Right lobe of liver (tissue), 6 donors: ENCODE measurements at regions not wholly inside any gene's neighbourhood (a gene's known extent, or its start where the extent isn't known, plus 50 kb on each side); places are given as distances from the start of the nearest gene placed in this dataset.

Experiments
- ATAC-seq, 4 donors: fragments of 200-7000 bp; cut with Tn5 transposase; one replicate each; pipeline ENCODE4 v1.9.1; 2020; ENCODE audit warnings: mild to moderate bottlenecking in 4 of 4, moderate library complexity in 4 of 4
- DNase-seq, 3 donors: peaks; one replicate each; pipeline ENCODE4 v3.0.0-alpha.2; 2020
- H3K27ac ChIP-seq, 3 donors: fragments of 200-600 bp; one replicate each; pipeline ENCODE4 v1.8.0; 2022
- H3K27me3 ChIP-seq, 2 donors: fragments of 200-600 bp; one replicate each; pipeline ENCODE4 v1.8.0; 2022
- H3K36me3 ChIP-seq, 4 donors: fragments of 200-600 bp; sonication (generic) in 1 of 4; one replicate each; pipeline versions ENCODE4 v1.5.1 to v1.8.0; 2017 to 2022; ENCODE audit warnings: control low read depth in 1 of 4
- H3K4me1 ChIP-seq, 4 donors: fragments of 200-600 bp; sonication (generic) in 1 of 4; one replicate each; pipeline versions ENCODE4 v1.5.1 to v1.8.0; 2017 to 2022; ENCODE audit warnings: control low read depth in 1 of 4
- H3K4me3 ChIP-seq, 3 donors: fragments of 200-600 bp; one replicate each; pipeline ENCODE4 v1.8.0; 2022
- H3K9me3 ChIP-seq, 4 donors: fragments of 200-600 bp; sonication (generic) in 1 of 4; one replicate each; pipeline versions ENCODE4 v1.5.1 to v1.8.0; 2017 to 2022; ENCODE audit warnings: control low read depth in 1 of 4
- POLR2A ChIP-seq: fragments of 450-650 bp; IDR thresholded peaks from one replicate; pipeline ENCODE4 v1.6.1; 2017; ENCODE audit warnings: antibody characterized with exemption, mild to moderate bottlenecking
- WGBS: methylation state at CpG from one replicate; pipeline ENCODE4 v1.1.6; 2018; ENCODE audit warnings: low coverage, low lambda C conversion rate; ENCODE audit not compliant: insufficient coverage; ENCODE audit errors: missing lambda C conversion rate; 5-methylcytosine and 5-hydroxymethylcytosine counted together
- intact Hi-C, 2 donors: fragments of 100-400 bp; cut with DNase I; formaldehyde crosslinking; loops; one replicate each; pipeline versions ENCODE4 v1.11.2 to v1.14.1; 2022
- TF ChIP-seq, protein P1 (sequence below), 4 donors: fragments of 200-600 bp in 3 of 4; fragments of 450-650 bp in 1 of 4; IDR thresholded peaks; one replicate each; pipeline versions ENCODE4 v1.5.1 to v1.8.0; 2016 to 2022; ENCODE audit warnings: antibody characterized with exemption in 4 of 4, mild to moderate bottlenecking in 2 of 4
- donor health status: DM: no; HTN: yes; CAD: no.
- donor health status: DM: no; HTN: no; CAD: no.
- donor health status: DM: no; HTN: no; CAD: no.
- donor health status: DM: no; HTN: yes; CAD: no.
- donor health status: DM: no; HTN: yes; CAD: no.

GRCh38 chr1:88101041-88101440 is 583.0 kb upstream of the PKN2 start:
- TF ChIP-seq POLR2A = no peak
- TF ChIP-seq, protein P1, sequence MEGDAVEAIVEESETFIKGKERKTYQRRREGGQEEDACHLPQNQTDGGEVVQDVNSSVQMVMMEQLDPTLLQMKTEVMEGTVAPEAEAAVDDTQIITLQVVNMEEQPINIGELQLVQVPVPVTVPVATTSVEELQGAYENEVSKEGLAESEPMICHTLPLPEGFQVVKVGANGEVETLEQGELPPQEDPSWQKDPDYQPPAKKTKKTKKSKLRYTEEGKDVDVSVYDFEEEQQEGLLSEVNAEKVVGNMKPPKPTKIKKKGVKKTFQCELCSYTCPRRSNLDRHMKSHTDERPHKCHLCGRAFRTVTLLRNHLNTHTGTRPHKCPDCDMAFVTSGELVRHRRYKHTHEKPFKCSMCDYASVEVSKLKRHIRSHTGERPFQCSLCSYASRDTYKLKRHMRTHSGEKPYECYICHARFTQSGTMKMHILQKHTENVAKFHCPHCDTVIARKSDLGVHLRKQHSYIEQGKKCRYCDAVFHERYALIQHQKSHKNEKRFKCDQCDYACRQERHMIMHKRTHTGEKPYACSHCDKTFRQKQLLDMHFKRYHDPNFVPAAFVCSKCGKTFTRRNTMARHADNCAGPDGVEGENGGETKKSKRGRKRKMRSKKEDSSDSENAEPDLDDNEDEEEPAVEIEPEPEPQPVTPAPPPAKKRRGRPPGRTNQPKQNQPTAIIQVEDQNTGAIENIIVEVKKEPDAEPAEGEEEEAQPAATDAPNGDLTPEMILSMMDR (IDR thresholded peaks at IDR 0.05) = no peak
- ATAC-seq (no peak), DNase-seq (no peak)
- Histone ChIP-seq H3K4me3 (no peak overlapping the region), H3K27me3 (no peaks in the 10 kb centered on the region), H3K27ac (no peak overlapping the region), H3K9me3 (no peaks in the 10 kb centered on the region), H3K4me1 (peaks cover 0 to 5% (median 0%) of the 10 kb centered on the region in 4 donors), H3K36me3 (no peaks in the 10 kb centered on the region)
- 92% methylated on average over 1 of the region's 1 CpG for WGBS
- intact Hi-C loops = no loop called here

GRCh38 chr1:88104236-88104635 is 579.8 kb upstream of the PKN2 start:
- intact Hi-C loops = no loop called here
- no peaks in the 10 kb centered on the region for H3K9me3 ChIP-seq
- no peak overlapping the region for H3K4me3 ChIP-seq
- WGBS = 31% methylated on average over 1 of the region's 1 CpG
- H3K4me1 ChIP-seq = peaks cover 0 to 5% (median 0%) of the 10 kb centered on the region in 4 donors
- no peaks in the 10 kb centered on the region for H3K36me3 ChIP-seq
- H3K27me3 ChIP-seq = no peaks in the 10 kb centered on the region
- no peak for TF ChIP-seq POLR2A
- TF ChIP-seq, protein P1 (IDR thresholded peaks at IDR 0.05) = no peak
- ATAC-seq = peak in 3 of 4 donors; percentile 53 to 94 (median 77)
- no peak for DNase-seq
- H3K27ac ChIP-seq = no peak overlapping the region

DNA sequence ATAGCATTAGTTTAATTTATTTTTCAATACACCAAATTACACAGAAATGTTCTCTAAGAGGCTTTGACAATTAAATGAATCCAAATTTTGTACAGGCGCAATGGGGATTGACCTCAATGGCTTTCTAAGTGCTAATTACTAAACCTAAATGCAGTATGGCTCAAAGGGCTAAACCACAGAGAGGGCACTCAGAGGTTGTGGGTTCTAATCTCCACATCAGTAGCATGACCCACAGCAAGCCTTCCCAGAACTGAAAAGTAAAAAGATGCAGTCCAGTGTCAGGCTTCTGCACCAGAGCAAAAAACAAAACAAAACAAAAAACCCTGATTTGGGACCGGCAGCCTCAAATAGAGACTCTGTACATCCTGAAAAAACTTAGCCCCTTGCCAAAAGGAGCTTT is 579.2 kb upstream of the PKN2 start:
- no peak for ATAC-seq
- DNase-seq = no peak

GRCh38 chr1:88111816-88112215 is 572.3 kb upstream of the PKN2 start:
- no peaks in the 10 kb centered on the region for H3K9me3 ChIP-seq
- peaks cover 0 to 6% (median 0%) of the 10 kb centered on the region in 4 donors for H3K4me1 ChIP-seq
- DNase-seq = no peak
- 78% methylated on average over 3 of the region's 3 CpGs for WGBS
- no peaks in the 10 kb centered on the region for H3K27me3 ChIP-seq
- no peak overlapping the region for H3K4me3 ChIP-seq
- H3K27ac ChIP-seq = no peak overlapping the region
- intact Hi-C loops = no loop called here
- ATAC-seq = no peak
- TF ChIP-seq, protein P1 (IDR thresholded peaks at IDR 0.05) = no peak
- TF ChIP-seq POLR2A = no peak
- H3K36me3 ChIP-seq = no peaks in the 10 kb centered on the region

More for the DNA sequence above, 579.2 kb upstream of the PKN2 start:
- 83% methylated on average over 2 of the region's 2 CpGs for WGBS
- intact Hi-C loops = no loop called here
- Histone ChIP-seq H3K4me1 (peaks cover 0 to 5% (median 0%) of the 10 kb centered on the region in 4 donors), H3K4me3 (no peak overlapping the region), H3K27ac (no peak overlapping the region), H3K36me3 (no peaks in the 10 kb centered on the region), H3K9me3 (no peaks in the 10 kb centered on the region), H3K27me3 (no peaks in the 10 kb centered on the region)
- no peak for TF ChIP-seq POLR2A
- TF ChIP-seq, protein P1 (IDR thresholded peaks at IDR 0.05) = no peak

- intact Hi-C loops = no loop called here
- TF ChIP-seq POLR2A = no peak
- TF ChIP-seq, protein P1 (IDR thresholded peaks at IDR 0.05) = no peak
- 34% methylated on average over 4 of the region's 4 CpGs for WGBS
- Histone ChIP-seq H3K27me3 (no peaks in the 10 kb centered on the region), H3K27ac (peak overlapping the region in 1 of 3 donors; percentile 19), H3K4me3 (no peak overlapping the region), H3K36me3 (no peaks in the 10 kb centered on the region), H3K9me3 (no peaks in the 10 kb centered on the region), H3K4me1 (peaks cover 0 to 7% (median 0%) of the 10 kb centered on the region in 4 donors)
- DNase-seq = no peak
- peak; percentile 75 to 95 (median 86) for ATAC-seq
Observed at GRCh38 chr1:88117597-88117996, 566.5 kb upstream of the PKN2 start.
